ENCODE measurements at regions not wholly inside any gene's neighbourhood (a gene's known extent, or its start where the extent isn't known, plus 50 kb on each side); places are given as distances from the start of the nearest gene placed in this dataset.
"Not testable (repeated sequence)": the region's sequence is repeated elsewhere in the genome, so short reads cannot be mapped to it uniquely, and the experiment has no call there.

- Mint-ChIP-seq H3K27me3 (ENCODE audit: low read depth) (no peaks in the 10 kb centered on the region), H3K9me3 (ENCODE audit: insufficient read depth) (peaks cover 17% of the 10 kb centered on the region), H3K4me3 (no peak overlapping the region), H3K27ac (no peak overlapping the region), H3K4me1 (ENCODE audit: low read depth) (no peaks in the 10 kb centered on the region), H3K36me3 (ENCODE audit: low read depth) (no peaks in the 10 kb centered on the region)
- ATAC-seq (no peak), DNase-seq (no peak)
- ChIA-PET POLR2A (no interaction called here), CTCF (no interaction called here)
Observed at GRCh38 chr13:69287050-69287698, 820.5 kb upstream of the ATXN8OS start.

GRCh38 chr13:69283837-69284236 lies 823.8 kb upstream of the ATXN8OS start:
- CTCF ChIA-PET = no interaction called here
- no peaks in the 10 kb centered on the region for H3K27me3 Mint-ChIP-seq (ENCODE audit: low read depth)
- no peaks in the 10 kb centered on the region for H3K36me3 Mint-ChIP-seq (ENCODE audit: low read depth)
- H3K9me3 Mint-ChIP-seq (ENCODE audit: insufficient read depth) = peaks cover 18% of the 10 kb centered on the region
- H3K4me1 Mint-ChIP-seq (ENCODE audit: low read depth) = no peaks in the 10 kb centered on the region
- H3K4me3 Mint-ChIP-seq = no peak overlapping the region
- H3K27ac Mint-ChIP-seq = no peak overlapping the region
- DNase-seq (no peak), ATAC-seq (no peak)
- POLR2A ChIA-PET = no interaction called here

- no peaks in the 10 kb centered on the region for H3K36me3 Mint-ChIP-seq (ENCODE audit: low read depth)
- H3K9me3 Mint-ChIP-seq (ENCODE audit: insufficient read depth) = peaks cover 19% of the 10 kb centered on the region
- no peaks in the 10 kb centered on the region for H3K27me3 Mint-ChIP-seq (ENCODE audit: low read depth)
- no peak overlapping the region for H3K27ac Mint-ChIP-seq
- no peak overlapping the region for H3K4me3 Mint-ChIP-seq
- H3K4me1 Mint-ChIP-seq (ENCODE audit: low read depth) = no peaks in the 10 kb centered on the region
- POLR2A ChIA-PET = no interaction called here
- DNase-seq (no peak), ATAC-seq (no peak)
- CTCF ChIA-PET = no interaction called here
Observed at GRCh38 chr13:69283301-69283700, 824.3 kb upstream of the ATXN8OS start.

- no peaks in the 10 kb centered on the region for H3K27me3 Mint-ChIP-seq (ENCODE audit: low read depth)
- DNase-seq (no peak), ATAC-seq (no peak)
- POLR2A ChIA-PET = no interaction called here
- no peaks in the 10 kb centered on the region for H3K4me1 Mint-ChIP-seq (ENCODE audit: low read depth)
- no peak overlapping the region for H3K27ac Mint-ChIP-seq
- H3K4me3 Mint-ChIP-seq = no peak overlapping the region
- H3K9me3 Mint-ChIP-seq (ENCODE audit: insufficient read depth) = peaks cover 20% of the 10 kb centered on the region
- CTCF ChIA-PET = no interaction called here
- H3K36me3 Mint-ChIP-seq (ENCODE audit: low read depth) = no peaks in the 10 kb centered on the region
Observed at GRCh38 chr13:69280399-69280798, 827.2 kb upstream of the ATXN8OS start.

- Mint-ChIP-seq H3K4me3 (no peak overlapping the region), H3K4me1 (ENCODE audit: low read depth) (no peaks in the 10 kb centered on the region), H3K9me3 (ENCODE audit: insufficient read depth) (peaks cover 20% of the 10 kb centered on the region), H3K27ac (no peak overlapping the region), H3K36me3 (ENCODE audit: low read depth) (no peaks in the 10 kb centered on the region), H3K27me3 (ENCODE audit: low read depth) (no peaks in the 10 kb centered on the region)
- CTCF ChIA-PET = no interaction called here
- ATAC-seq (no peak), DNase-seq (no peak)
- POLR2A ChIA-PET = no interaction called here
Observed at GRCh38 chr13:69279213-69279612, 828.4 kb upstream of the ATXN8OS start.

GRCh38 chr13:69274231-69274630 lies 833.4 kb upstream of the ATXN8OS start:
- no peaks in the 10 kb centered on the region for H3K36me3 Mint-ChIP-seq (ENCODE audit: low read depth)
- no peak overlapping the region for H3K4me3 Mint-ChIP-seq
- no peak overlapping the region for H3K27ac Mint-ChIP-seq
- ChIA-PET POLR2A (no interaction called here), CTCF (no interaction called here)
- H3K4me1 Mint-ChIP-seq (ENCODE audit: low read depth) = no peaks in the 10 kb centered on the region
- H3K9me3 Mint-ChIP-seq (ENCODE audit: insufficient read depth) = peaks cover 23% of the 10 kb centered on the region
- DNase-seq = no peak
- no peak for ATAC-seq
- no peaks in the 10 kb centered on the region for H3K27me3 Mint-ChIP-seq (ENCODE audit: low read depth)

- Mint-ChIP-seq H3K4me3 (no peak overlapping the region), H3K27me3 (ENCODE audit: low read depth) (no peaks in the 10 kb centered on the region), H3K4me1 (ENCODE audit: low read depth) (no peaks in the 10 kb centered on the region), H3K27ac (no peak overlapping the region), H3K36me3 (ENCODE audit: low read depth) (no peaks in the 10 kb centered on the region), H3K9me3 (ENCODE audit: insufficient read depth) (peaks cover 27% of the 10 kb centered on the region)
- ATAC-seq (no peak), DNase-seq (no peak)
- CTCF ChIA-PET = no interaction called here
- POLR2A ChIA-PET = no interaction called here
Observed at GRCh38 chr13:69264362-69265334, 843.0 kb upstream of the ATXN8OS start.

GRCh38 chr13:69243366-69243765 lies 864.3 kb upstream of the ATXN8OS start:
- ChIA-PET POLR2A (no interaction called here), CTCF (no interaction called here)
- no peaks in the 10 kb centered on the region for H3K27me3 Mint-ChIP-seq (ENCODE audit: low read depth)
- H3K36me3 Mint-ChIP-seq (ENCODE audit: low read depth) = no peaks in the 10 kb centered on the region
- no peak for DNase-seq
- H3K4me3 Mint-ChIP-seq = no peak overlapping the region
- ATAC-seq = no peak
- no peaks in the 10 kb centered on the region for H3K9me3 Mint-ChIP-seq (ENCODE audit: insufficient read depth)
- no peaks in the 10 kb centered on the region for H3K4me1 Mint-ChIP-seq (ENCODE audit: low read depth)
- no peak overlapping the region for H3K27ac Mint-ChIP-seq

GRCh38 chr13:69234171-69234570 lies 873.5 kb upstream of the ATXN8OS start:
- H3K4me3 Mint-ChIP-seq = no peak overlapping the region
- no peaks in the 10 kb centered on the region for H3K36me3 Mint-ChIP-seq (ENCODE audit: low read depth)
- no peak overlapping the region for H3K27ac Mint-ChIP-seq
- H3K4me1 Mint-ChIP-seq (ENCODE audit: low read depth) = no peaks in the 10 kb centered on the region
- ChIA-PET POLR2A (no interaction called here), CTCF (no interaction called here)
- ATAC-seq (no peak), DNase-seq (no peak)
- no peaks in the 10 kb centered on the region for H3K27me3 Mint-ChIP-seq (ENCODE audit: low read depth)
- peaks cover 27% of the 10 kb centered on the region for H3K9me3 Mint-ChIP-seq (ENCODE audit: insufficient read depth)

- Mint-ChIP-seq H3K9me3 (ENCODE audit: insufficient read depth) (peaks cover 26% of the 10 kb centered on the region), H3K36me3 (ENCODE audit: low read depth) (no peaks in the 10 kb centered on the region), H3K27me3 (ENCODE audit: low read depth) (no peaks in the 10 kb centered on the region), H3K4me3 (no peak overlapping the region), H3K27ac (no peak overlapping the region), H3K4me1 (ENCODE audit: low read depth) (no peaks in the 10 kb centered on the region)
- DNase-seq (no peak), ATAC-seq (no peak)
- ChIA-PET CTCF (no interaction called here), POLR2A (no interaction called here)
Observed at GRCh38 chr13:69226427-69226826, 881.2 kb upstream of the ATXN8OS start.

- DNase-seq; ATAC-seq; H3K4me3 Mint-ChIP-seq; H3K27me3 Mint-ChIP-seq (ENCODE audit: low read depth); CTCF ChIA-PET; H3K4me1 Mint-ChIP-seq (ENCODE audit: low read depth); H3K36me3 Mint-ChIP-seq (ENCODE audit: low read depth); POLR2A ChIA-PET; H3K27ac Mint-ChIP-seq: not testable (repeated sequence)
- H3K9me3 Mint-ChIP-seq (ENCODE audit: insufficient read depth) = peaks cover 18% of the 10 kb centered on the region
Observed at GRCh38 chr13:69221633-69222498, 885.8 kb upstream of the ATXN8OS start.

GRCh38 chr13:69213396-69213795 lies 894.2 kb upstream of the ATXN8OS start:
- Mint-ChIP-seq H3K27ac (no peak overlapping the region), H3K36me3 (ENCODE audit: low read depth) (no peaks in the 10 kb centered on the region), H3K4me3 (no peak overlapping the region), H3K4me1 (ENCODE audit: low read depth) (no peaks in the 10 kb centered on the region), H3K9me3 (ENCODE audit: insufficient read depth) (peaks cover 25% of the 10 kb centered on the region), H3K27me3 (ENCODE audit: low read depth) (no peaks in the 10 kb centered on the region)
- POLR2A ChIA-PET = no interaction called here
- DNase-seq = no peak
- no peak for ATAC-seq
- CTCF ChIA-PET = no interaction called here
